ENCODE measurements at regions not wholly inside any gene's neighbourhood (a gene's known extent, or its start where the extent isn't known, plus 50 kb on each side); places are given as distances from the start of the nearest gene placed in this dataset.
"Not testable (repeated sequence)": the region's sequence is repeated elsewhere in the genome, so short reads cannot be mapped to it uniquely, and the experiment has no call there.

DNA sequence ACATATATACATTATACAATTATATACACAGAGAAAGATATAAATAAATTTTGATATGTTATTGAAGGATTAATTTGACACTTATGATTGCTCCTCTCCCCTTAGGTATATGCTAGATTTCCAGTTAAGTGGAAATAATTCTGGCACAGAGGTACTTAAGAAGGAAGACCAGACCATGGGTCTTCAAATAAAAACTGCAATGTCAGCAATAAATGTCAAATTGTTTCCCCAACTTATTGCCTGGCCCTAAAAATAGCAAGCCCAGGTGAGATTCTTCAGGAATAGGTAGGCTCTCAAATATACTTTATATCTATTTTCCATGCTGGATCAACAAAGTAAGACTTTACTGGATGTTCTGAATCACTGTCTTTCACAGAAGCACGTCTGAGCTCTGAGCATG is 551.3 kb upstream of the STEAP1 start:
- no peak overlapping the region for H3K4me3 Mint-ChIP-seq (ENCODE audit: low read depth, unreplicated experiment)
- H3K9me3 Mint-ChIP-seq (ENCODE audit: low read depth, unreplicated experiment), result peaks cover 3% of the 10 kb centered on the region
- no TSS peak for BruUV-seq (replicated peaks)
- DNase-seq, result no peak
- intact Hi-C loops (cut with micrococcal nuclease; ENCODE audit: unreplicated experiment), result no loop called here
- CTCF ChIA-PET, result no interaction called here
- TF ChIP-seq, protein P1, sequence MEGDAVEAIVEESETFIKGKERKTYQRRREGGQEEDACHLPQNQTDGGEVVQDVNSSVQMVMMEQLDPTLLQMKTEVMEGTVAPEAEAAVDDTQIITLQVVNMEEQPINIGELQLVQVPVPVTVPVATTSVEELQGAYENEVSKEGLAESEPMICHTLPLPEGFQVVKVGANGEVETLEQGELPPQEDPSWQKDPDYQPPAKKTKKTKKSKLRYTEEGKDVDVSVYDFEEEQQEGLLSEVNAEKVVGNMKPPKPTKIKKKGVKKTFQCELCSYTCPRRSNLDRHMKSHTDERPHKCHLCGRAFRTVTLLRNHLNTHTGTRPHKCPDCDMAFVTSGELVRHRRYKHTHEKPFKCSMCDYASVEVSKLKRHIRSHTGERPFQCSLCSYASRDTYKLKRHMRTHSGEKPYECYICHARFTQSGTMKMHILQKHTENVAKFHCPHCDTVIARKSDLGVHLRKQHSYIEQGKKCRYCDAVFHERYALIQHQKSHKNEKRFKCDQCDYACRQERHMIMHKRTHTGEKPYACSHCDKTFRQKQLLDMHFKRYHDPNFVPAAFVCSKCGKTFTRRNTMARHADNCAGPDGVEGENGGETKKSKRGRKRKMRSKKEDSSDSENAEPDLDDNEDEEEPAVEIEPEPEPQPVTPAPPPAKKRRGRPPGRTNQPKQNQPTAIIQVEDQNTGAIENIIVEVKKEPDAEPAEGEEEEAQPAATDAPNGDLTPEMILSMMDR (IDR thresholded peaks at IDR 0.05; ENCODE audit: unreplicated experiment), result no peak
- H3K27me3 Mint-ChIP-seq (ENCODE audit: unreplicated experiment), result no peaks in the 10 kb centered on the region
- H3K36me3 Mint-ChIP-seq (ENCODE audit: insufficient read depth, unreplicated experiment), result no peaks in the 10 kb centered on the region
- no peak overlapping the region for H3K27ac Mint-ChIP-seq (ENCODE audit: unreplicated experiment)
- no peaks in the 10 kb centered on the region for H3K4me1 Mint-ChIP-seq (ENCODE audit: low read depth, unreplicated experiment)

DNA sequence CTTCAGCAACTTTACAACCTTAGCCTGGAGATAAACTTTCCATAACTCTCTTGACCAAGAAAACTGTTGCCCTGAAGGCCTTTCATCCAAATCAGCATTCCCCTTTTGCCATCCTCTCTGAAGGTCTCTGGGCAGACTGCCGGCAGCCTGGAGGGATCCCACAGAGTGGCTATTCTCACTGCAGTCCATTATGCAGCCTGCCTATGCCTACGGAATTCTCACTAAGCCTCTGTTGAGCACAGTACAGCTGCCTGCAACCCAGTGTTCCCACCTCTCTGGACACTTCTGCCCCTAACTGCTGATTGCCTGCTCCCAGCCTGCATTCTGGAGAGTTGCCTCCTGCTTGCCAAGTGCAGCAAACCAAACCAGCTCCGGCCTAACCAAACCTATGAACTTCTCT is 548.9 kb upstream of the STEAP1 start:
- BruUV-seq (replicated peaks), result no TSS peak
- no peaks in the 10 kb centered on the region for H3K4me1 Mint-ChIP-seq (ENCODE audit: low read depth, unreplicated experiment)
- peaks cover 3% of the 10 kb centered on the region for H3K9me3 Mint-ChIP-seq (ENCODE audit: low read depth, unreplicated experiment)
- H3K36me3 Mint-ChIP-seq (ENCODE audit: insufficient read depth, unreplicated experiment), result no peaks in the 10 kb centered on the region
- no peak for DNase-seq
- no peaks in the 10 kb centered on the region for H3K27me3 Mint-ChIP-seq (ENCODE audit: unreplicated experiment)
- CTCF ChIA-PET, result no interaction called here
- H3K27ac Mint-ChIP-seq (ENCODE audit: unreplicated experiment), result no peak overlapping the region
- intact Hi-C loops (cut with micrococcal nuclease; ENCODE audit: unreplicated experiment), result no loop called here
- TF ChIP-seq, protein P1 (IDR thresholded peaks at IDR 0.05; ENCODE audit: unreplicated experiment), result no peak
- no peak overlapping the region for H3K4me3 Mint-ChIP-seq (ENCODE audit: low read depth, unreplicated experiment)

DNA sequence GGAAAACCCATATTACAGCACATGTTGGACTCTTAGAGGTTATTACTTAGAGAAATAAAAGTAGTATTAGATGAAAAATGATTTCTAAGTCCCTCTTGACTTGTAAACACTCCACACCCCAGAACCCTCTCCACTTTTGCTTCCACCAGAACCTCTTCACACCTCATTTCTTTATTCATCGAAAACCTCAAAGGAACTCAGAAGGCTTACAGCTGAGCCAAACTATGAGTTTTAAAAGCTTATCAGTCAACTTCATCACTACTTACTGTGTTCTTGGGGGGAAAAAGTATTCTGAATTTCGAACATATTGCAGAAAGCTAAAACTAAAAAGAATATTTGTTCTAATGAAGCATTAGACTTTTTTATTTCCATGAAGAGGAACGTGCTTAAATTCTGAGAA is 547.8 kb upstream of the STEAP1 start:
- Mint-ChIP-seq H3K27ac (ENCODE audit: unreplicated experiment) (no peak overlapping the region), H3K27me3 (ENCODE audit: unreplicated experiment) (no peaks in the 10 kb centered on the region), H3K4me1 (ENCODE audit: low read depth, unreplicated experiment) (no peaks in the 10 kb centered on the region), H3K9me3 (ENCODE audit: low read depth, unreplicated experiment) (no peaks in the 10 kb centered on the region), H3K36me3 (ENCODE audit: insufficient read depth, unreplicated experiment) (no peaks in the 10 kb centered on the region), H3K4me3 (ENCODE audit: low read depth, unreplicated experiment) (no peak overlapping the region)
- CTCF ChIA-PET, result no interaction called here
- no peak for DNase-seq
- BruUV-seq (replicated peaks), result no TSS peak
- TF ChIP-seq, protein P1 (IDR thresholded peaks at IDR 0.05; ENCODE audit: unreplicated experiment), result no peak
- intact Hi-C loops (cut with micrococcal nuclease; ENCODE audit: unreplicated experiment), result no loop called here

DNA sequence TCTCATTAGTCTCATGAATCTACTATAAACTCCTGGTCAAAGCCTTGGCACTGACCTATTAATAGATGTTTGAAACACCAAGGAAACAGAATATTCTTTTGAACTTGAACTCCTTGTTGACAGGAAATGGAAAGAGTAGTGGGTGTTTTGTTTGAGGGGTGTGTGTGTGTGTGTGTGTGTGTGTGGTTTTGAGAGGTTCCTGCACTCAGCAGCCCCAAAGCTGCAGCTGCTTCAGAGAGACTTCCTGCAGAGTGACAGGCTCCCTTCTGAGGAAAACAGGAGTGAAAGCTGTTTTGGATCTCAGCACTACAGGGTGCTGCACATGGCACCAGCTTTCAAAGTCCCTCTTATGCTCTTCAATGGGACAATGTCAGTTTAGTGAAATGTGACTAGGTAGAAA is 546.5 kb upstream of the STEAP1 start:
- DNase-seq, result no peak
- Mint-ChIP-seq H3K4me1 (ENCODE audit: low read depth, unreplicated experiment) (no peaks in the 10 kb centered on the region), H3K27ac (ENCODE audit: unreplicated experiment) (no peak overlapping the region), H3K9me3 (ENCODE audit: low read depth, unreplicated experiment) (no peaks in the 10 kb centered on the region), H3K4me3 (ENCODE audit: low read depth, unreplicated experiment) (no peak overlapping the region), H3K36me3 (ENCODE audit: insufficient read depth, unreplicated experiment) (no peaks in the 10 kb centered on the region), H3K27me3 (ENCODE audit: unreplicated experiment) (no peaks in the 10 kb centered on the region)
- intact Hi-C loops (cut with micrococcal nuclease; ENCODE audit: unreplicated experiment), result no loop called here
- BruUV-seq (replicated peaks), result no TSS peak
- CTCF ChIA-PET, result no interaction called here
- TF ChIP-seq, protein P1 (IDR thresholded peaks at IDR 0.05; ENCODE audit: unreplicated experiment), result no peak

DNA sequence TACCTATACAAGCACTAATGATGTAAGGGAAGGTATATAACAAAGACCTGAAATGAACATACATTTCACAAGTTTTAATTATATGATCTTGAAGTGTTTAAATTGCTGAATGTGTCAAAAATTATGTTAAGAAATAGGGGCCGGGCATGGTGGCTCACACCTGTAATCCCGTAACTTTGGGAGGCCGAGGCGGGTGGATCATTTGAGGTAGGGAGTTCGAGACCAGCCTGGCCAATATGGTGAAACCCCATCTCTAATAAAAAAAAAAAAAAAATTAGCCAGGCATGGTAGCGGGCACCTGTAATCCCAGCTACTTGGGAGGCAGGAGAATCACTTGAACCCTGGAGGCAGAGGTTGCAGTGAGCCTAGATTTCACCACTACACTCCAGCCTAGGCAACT is 537.4 kb upstream of the STEAP1 start:
- H3K27me3 Mint-ChIP-seq (ENCODE audit: unreplicated experiment); BruUV-seq (replicated peaks); DNase-seq; H3K4me1 Mint-ChIP-seq (ENCODE audit: low read depth, unreplicated experiment); CTCF ChIA-PET; H3K27ac Mint-ChIP-seq (ENCODE audit: unreplicated experiment); H3K9me3 Mint-ChIP-seq (ENCODE audit: low read depth, unreplicated experiment); H3K36me3 Mint-ChIP-seq (ENCODE audit: insufficient read depth, unreplicated experiment); H3K4me3 Mint-ChIP-seq (ENCODE audit: low read depth, unreplicated experiment); intact Hi-C loops (cut with micrococcal nuclease; ENCODE audit: unreplicated experiment): not testable (repeated sequence)
